Fibroblast of lung (primary cell): ENCODE measurements at regions not wholly inside any gene's neighbourhood (a gene's known extent, or its start where the extent isn't known, plus 50 kb on each side); places are given as distances from the start of the nearest gene placed in this dataset.
"Not testable (repeated sequence)": the region's sequence is repeated elsewhere in the genome, so short reads cannot be mapped to it uniquely, and the experiment has no call there.

Experiments used
- EZH2 ChIP-seq: IDR thresholded peaks from 2 replicates; pipeline ENCODE4 v1.5.1; 2012; ENCODE audit warnings: low read length, control low read depth, mild to moderate bottlenecking; ENCODE audit errors: missing control alignments
- TF ChIP-seq, protein P1 (sequence below), 2 donors: IDR thresholded peaks in 1 of 2; conservative IDR thresholded peaks in 1 of 2; 1 replicate in 1 of 2; 2 replicates in 1 of 2; pipeline ENCODE4 v1.5.1; 2011 to 2012; ENCODE audit warnings: low read length in 2 of 2, control low read depth in 1 of 2, inconsistent platforms in 1 of 2, low read depth in 1 of 2, mild to moderate bottlenecking in 1 of 2

DNA sequence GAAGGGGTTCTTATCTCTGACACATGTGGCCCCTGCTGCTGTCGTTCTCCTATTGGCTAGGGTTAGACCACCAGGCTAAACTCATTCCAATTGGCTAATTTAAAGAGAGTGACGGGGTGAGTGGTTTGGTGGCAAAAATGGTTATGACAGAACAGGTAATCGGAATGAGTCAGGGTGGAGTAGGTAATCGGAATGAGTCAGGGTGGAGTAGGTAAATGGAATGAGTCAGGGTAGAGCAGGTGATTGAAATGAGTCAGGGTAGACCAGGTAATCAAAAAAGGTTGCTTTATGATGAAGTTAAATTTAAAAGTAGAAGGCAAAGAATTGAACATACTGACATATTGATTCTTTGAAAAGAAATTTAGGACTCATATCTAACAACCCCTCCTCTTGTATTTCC is 626.2 kb upstream of the CNTN5 start:
- TF ChIP-seq, protein P1, sequence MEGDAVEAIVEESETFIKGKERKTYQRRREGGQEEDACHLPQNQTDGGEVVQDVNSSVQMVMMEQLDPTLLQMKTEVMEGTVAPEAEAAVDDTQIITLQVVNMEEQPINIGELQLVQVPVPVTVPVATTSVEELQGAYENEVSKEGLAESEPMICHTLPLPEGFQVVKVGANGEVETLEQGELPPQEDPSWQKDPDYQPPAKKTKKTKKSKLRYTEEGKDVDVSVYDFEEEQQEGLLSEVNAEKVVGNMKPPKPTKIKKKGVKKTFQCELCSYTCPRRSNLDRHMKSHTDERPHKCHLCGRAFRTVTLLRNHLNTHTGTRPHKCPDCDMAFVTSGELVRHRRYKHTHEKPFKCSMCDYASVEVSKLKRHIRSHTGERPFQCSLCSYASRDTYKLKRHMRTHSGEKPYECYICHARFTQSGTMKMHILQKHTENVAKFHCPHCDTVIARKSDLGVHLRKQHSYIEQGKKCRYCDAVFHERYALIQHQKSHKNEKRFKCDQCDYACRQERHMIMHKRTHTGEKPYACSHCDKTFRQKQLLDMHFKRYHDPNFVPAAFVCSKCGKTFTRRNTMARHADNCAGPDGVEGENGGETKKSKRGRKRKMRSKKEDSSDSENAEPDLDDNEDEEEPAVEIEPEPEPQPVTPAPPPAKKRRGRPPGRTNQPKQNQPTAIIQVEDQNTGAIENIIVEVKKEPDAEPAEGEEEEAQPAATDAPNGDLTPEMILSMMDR (conservative IDR thresholded peaks at IDR 0.05 in 1 of 2, IDR thresholded peaks at IDR 0.05 in 1 of 2; ENCODE audit: low read depth in 1 of 2, low read length in 2 of 2): not testable (repeated sequence)
- not testable (repeated sequence) for TF ChIP-seq EZH2
